ENCODE measurements at regions not wholly inside any gene's neighbourhood (a gene's known extent, or its start where the extent isn't known, plus 50 kb on each side); places are given as distances from the start of the nearest gene placed in this dataset.

DNA sequence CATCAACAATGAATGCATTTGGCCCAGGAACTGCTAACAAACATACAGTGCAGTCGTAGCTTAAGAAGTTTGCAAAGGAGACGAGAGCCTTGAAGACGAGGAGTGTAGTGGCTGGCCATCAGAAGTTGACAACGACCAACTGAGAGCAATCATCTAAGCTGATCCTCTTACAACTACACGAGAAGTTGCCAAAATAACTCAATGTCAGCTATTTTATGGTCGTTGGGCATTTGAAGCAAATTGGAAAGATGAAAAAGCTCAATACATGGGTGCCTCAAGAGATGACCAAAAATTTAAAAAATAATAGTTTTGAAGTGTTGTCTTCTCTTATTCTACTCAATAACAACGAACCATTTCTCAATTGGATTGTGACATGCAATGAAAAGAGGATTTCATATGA, 757.7 kb upstream of the CHD1 start:
- Histone ChIP-seq H3K9me3 (no peaks in the 10 kb centered on the region), H3K4me1 (no peaks in the 10 kb centered on the region), H3K27me3 (no peaks in the 10 kb centered on the region), H3K36me3 (no peaks in the 10 kb centered on the region), H3K27ac (no peak overlapping the region), H3K4me3 (no peak overlapping the region)
- TF ChIP-seq, protein P1, sequence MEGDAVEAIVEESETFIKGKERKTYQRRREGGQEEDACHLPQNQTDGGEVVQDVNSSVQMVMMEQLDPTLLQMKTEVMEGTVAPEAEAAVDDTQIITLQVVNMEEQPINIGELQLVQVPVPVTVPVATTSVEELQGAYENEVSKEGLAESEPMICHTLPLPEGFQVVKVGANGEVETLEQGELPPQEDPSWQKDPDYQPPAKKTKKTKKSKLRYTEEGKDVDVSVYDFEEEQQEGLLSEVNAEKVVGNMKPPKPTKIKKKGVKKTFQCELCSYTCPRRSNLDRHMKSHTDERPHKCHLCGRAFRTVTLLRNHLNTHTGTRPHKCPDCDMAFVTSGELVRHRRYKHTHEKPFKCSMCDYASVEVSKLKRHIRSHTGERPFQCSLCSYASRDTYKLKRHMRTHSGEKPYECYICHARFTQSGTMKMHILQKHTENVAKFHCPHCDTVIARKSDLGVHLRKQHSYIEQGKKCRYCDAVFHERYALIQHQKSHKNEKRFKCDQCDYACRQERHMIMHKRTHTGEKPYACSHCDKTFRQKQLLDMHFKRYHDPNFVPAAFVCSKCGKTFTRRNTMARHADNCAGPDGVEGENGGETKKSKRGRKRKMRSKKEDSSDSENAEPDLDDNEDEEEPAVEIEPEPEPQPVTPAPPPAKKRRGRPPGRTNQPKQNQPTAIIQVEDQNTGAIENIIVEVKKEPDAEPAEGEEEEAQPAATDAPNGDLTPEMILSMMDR (IDR thresholded peaks at IDR 0.05) = no peak
- ATAC-seq (no peak), DNase-seq (no peak)
- intact Hi-C loops (cut with DNase I) = no loop called here

DNA sequence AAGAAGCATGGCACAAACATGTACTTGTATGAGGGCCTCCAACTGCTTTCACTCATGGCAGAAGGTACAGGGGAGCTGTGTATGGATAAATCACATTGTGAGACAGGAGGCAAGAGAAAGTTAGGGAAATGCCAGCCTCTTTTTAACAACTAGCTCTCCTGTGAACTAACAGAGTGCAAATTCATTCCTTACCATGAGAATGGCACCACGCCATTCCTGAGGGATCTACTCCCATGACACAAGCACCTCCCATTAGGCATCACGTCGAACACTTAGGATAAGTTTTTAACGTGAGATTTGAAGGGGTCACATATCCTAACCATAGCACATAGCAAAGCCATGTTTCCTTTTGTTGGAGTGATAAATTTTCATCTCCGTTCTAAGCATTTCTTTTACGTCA, 747.2 kb upstream of the CHD1 start:
- no peak for ATAC-seq
- no peak for DNase-seq
- H3K36me3 ChIP-seq = no peaks in the 10 kb centered on the region
- H3K9me3 ChIP-seq = no peaks in the 10 kb centered on the region
- H3K27ac ChIP-seq = no peak overlapping the region
- H3K4me3 ChIP-seq = no peak overlapping the region
- intact Hi-C loops (cut with DNase I) = no loop called here
- TF ChIP-seq, protein P1 (IDR thresholded peaks at IDR 0.05) = no peak
- H3K27me3 ChIP-seq = no peaks in the 10 kb centered on the region
- no peaks in the 10 kb centered on the region for H3K4me1 ChIP-seq

DNA sequence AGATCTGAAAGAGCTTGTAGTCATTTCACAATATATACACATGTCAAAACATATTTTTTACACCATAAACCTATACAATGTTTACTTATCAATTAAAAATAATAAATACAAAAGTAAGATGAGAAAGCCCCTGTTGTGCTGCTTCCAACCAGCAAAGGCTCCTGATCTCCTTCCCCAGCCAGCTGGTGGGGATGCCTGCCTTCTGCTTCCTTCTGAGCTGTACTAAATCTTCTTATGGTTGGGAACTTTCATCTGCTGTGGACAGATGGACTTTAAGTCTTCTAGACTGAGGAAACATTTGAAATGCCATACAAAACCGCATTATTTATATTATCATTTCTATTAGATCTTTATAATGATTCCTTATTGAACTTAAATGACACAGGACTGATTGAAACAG, 745.3 kb upstream of the CHD1 start:
- Histone ChIP-seq H3K36me3 (no peaks in the 10 kb centered on the region), H3K9me3 (no peaks in the 10 kb centered on the region)
- intact Hi-C loops (cut with DNase I) = no loop called here

DNA sequence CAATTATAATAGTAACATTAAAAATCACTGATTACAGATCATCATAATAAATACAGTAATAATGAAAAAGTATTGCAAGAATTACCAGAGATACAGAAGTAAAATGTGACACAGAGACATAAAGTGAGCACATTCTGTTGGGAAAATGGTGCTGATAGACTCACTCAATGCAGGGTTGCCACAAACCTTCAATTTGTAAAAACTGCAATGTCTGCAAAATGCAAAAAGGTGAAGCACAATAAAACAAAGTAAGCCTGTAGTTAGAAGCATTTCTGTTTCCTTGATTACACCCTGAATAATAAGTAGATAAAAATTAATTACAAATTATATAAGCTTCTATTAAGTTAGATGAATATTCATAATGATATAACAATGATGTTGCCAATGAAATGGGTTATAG, 736.2 kb upstream of the CHD1 start:
- Histone ChIP-seq H3K27me3 (no peaks in the 10 kb centered on the region), H3K4me1 (no peaks in the 10 kb centered on the region), H3K27ac (no peak overlapping the region), H3K36me3 (no peaks in the 10 kb centered on the region), H3K4me3 (no peak overlapping the region), H3K9me3 (no peaks in the 10 kb centered on the region)
- ATAC-seq (no peak), DNase-seq (no peak)
- intact Hi-C loops (cut with DNase I) = no loop called here
- TF ChIP-seq, protein P1 (IDR thresholded peaks at IDR 0.05) = no peak

More for the DNA sequence above, 745.3 kb upstream of the CHD1 start:
- no peaks in the 10 kb centered on the region for H3K4me1 ChIP-seq
- no peak overlapping the region for H3K27ac ChIP-seq
- ATAC-seq (no peak), DNase-seq (no peak)
- no peak overlapping the region for H3K4me3 ChIP-seq
- TF ChIP-seq, protein P1 (IDR thresholded peaks at IDR 0.05) = no peak
- H3K27me3 ChIP-seq = no peaks in the 10 kb centered on the region

DNA sequence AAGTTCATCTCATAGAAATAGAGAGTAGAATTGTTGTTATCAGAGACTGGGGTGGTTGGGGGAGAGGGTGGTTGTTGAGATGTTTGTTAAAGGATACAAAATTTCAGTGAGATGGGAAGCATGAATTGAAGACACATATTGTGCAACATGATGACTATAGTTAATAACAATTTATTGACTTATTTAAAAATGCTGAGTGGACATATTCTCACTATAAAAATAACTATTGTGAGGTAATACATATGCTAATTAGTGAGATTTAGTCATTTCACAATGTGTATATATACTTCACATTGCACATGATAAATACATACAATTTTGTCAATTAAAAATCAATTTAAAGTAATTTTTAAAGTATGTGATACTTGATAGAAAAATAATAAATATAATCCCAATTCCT, 722.5 kb upstream of the CHD1 start:
- intact Hi-C loops (cut with DNase I) = no loop called here

More for the DNA sequence above, 722.5 kb upstream of the CHD1 start:
- H3K4me3 ChIP-seq = no peak overlapping the region
- TF ChIP-seq, protein P1 (IDR thresholded peaks at IDR 0.05) = no peak
- H3K27me3 ChIP-seq = no peaks in the 10 kb centered on the region
- no peaks in the 10 kb centered on the region for H3K9me3 ChIP-seq
- DNase-seq (no peak), ATAC-seq (no peak)
- no peak overlapping the region for H3K27ac ChIP-seq
- H3K4me1 ChIP-seq = no peaks in the 10 kb centered on the region
- H3K36me3 ChIP-seq = no peaks in the 10 kb centered on the region
